HEK293 (cell line): ENCODE measurements at regions not wholly inside any gene's neighbourhood (a gene's known extent, or its start where the extent isn't known, plus 50 kb on each side); places are given as distances from the start of the nearest gene placed in this dataset.

Experiments used
- BCL11B ChIP-seq: fragments of 450-650 bp; formaldehyde crosslinking; IDR thresholded peaks from 2 replicates; pipeline ENCODE4 v1.5.1; 2016; ENCODE audit warnings: low read depth, missing biosample characterization, missing genetic modification characterization
- EGR2 ChIP-seq: fragments of 450-650 bp; formaldehyde crosslinking; IDR thresholded peaks from 2 replicates; pipeline ENCODE4 v1.5.1; 2016; ENCODE audit warnings: low read depth, missing biosample characterization, missing genetic modification characterization
- IKZF3 ChIP-seq: fragments of 450-650 bp; IDR thresholded peaks from 2 replicates; pipeline ENCODE4 v1.5.0; 2018; ENCODE audit warnings: missing biosample characterization, mild to moderate bottlenecking, missing genetic modification characterization, moderate library complexity
- KLF1 ChIP-seq: fragments of 450-650 bp; formaldehyde crosslinking; IDR thresholded peaks from 2 replicates; pipeline ENCODE4 v1.5.1; 2016; ENCODE audit warnings: missing biosample characterization, missing genetic modification characterization
- SALL2 ChIP-seq: fragments of 450-650 bp; formaldehyde crosslinking; IDR thresholded peaks from 2 replicates; pipeline ENCODE4 v1.5.0; 2017; ENCODE audit warnings: missing biosample characterization, mild to moderate bottlenecking, missing genetic modification characterization, borderline replicate concordance
- SCRT2 ChIP-seq: fragments of 450-650 bp; formaldehyde crosslinking; IDR thresholded peaks from 2 replicates; pipeline ENCODE4 v1.5.1; 2016; ENCODE audit warnings: missing biosample characterization, missing genetic modification characterization
- SP7 ChIP-seq: fragments of 450-650 bp; formaldehyde crosslinking; IDR thresholded peaks from 2 replicates; pipeline ENCODE4 v1.5.1; 2016; ENCODE audit warnings: missing biosample characterization, missing genetic modification characterization
- TRIM28 ChIP-seq: IDR thresholded peaks from 2 replicates; pipeline ENCODE4 v1.6.1; 2011; ENCODE audit warnings: low read length, control low read depth, borderline replicate concordance
- ZFP41 ChIP-seq: fragments of 450-650 bp; formaldehyde crosslinking; IDR thresholded peaks from 2 replicates; pipeline ENCODE4 v1.5.1; 2016; ENCODE audit warnings: missing biosample characterization, missing genetic modification characterization, borderline replicate concordance
- ZNF114 ChIP-seq: fragments of 450-650 bp; formaldehyde crosslinking; IDR thresholded peaks from 2 replicates; pipeline ENCODE4 v1.5.0; 2017; ENCODE audit warnings: missing biosample characterization, missing genetic modification characterization
- ZNF132 ChIP-seq: fragments of 450-650 bp; formaldehyde crosslinking; IDR thresholded peaks from 2 replicates; pipeline ENCODE4 v1.5.1; 2017; ENCODE audit warnings: missing biosample characterization, missing genetic modification characterization, borderline replicate concordance
- ZNF138 ChIP-seq: fragments of 450-650 bp; formaldehyde crosslinking; IDR thresholded peaks from 2 replicates; pipeline ENCODE4 v1.5.1; 2016; ENCODE audit warnings: missing biosample characterization, missing genetic modification characterization, borderline replicate concordance
- ZNF184 ChIP-seq: fragments of 450-650 bp; IDR thresholded peaks from 2 replicates; pipeline ENCODE4 v1.5.1; 2018; ENCODE audit warnings: missing biosample characterization, mild to moderate bottlenecking, missing genetic modification characterization
- ZNF221 ChIP-seq: fragments of 450-650 bp; formaldehyde crosslinking; IDR thresholded peaks from 2 replicates; pipeline ENCODE4 v1.5.1; 2017; ENCODE audit warnings: missing biosample characterization, missing genetic modification characterization, borderline replicate concordance
- ZNF24 ChIP-seq: fragments of 450-650 bp; formaldehyde crosslinking; IDR thresholded peaks from 2 replicates; pipeline ENCODE4 v1.5.1; 2016; ENCODE audit warnings: missing biosample characterization, missing genetic modification characterization
- ZNF26 ChIP-seq: fragments of 450-650 bp; formaldehyde crosslinking; IDR thresholded peaks from 2 replicates; pipeline ENCODE4 v1.5.1; 2016; ENCODE audit warnings: missing biosample characterization, missing genetic modification characterization
- ZNF274 ChIP-seq, 2 experiments: fragments of 200-500 bp in 1 of 2; fragments of 450-650 bp in 1 of 2; sonication (Bioruptor generic) in 1 of 2; formaldehyde crosslinking in 1 of 2; IDR thresholded peaks; 2 replicates each; pipeline versions ENCODE4 v1.5.1 to v1.6.1; 2014 to 2016; ENCODE audit warnings: borderline replicate concordance in 1 of 2, inconsistent platforms in 1 of 2, low read length in 1 of 2, missing biosample characterization in 1 of 2, missing genetic modification characterization in 1 of 2
- ZNF324 ChIP-seq: fragments of 450-650 bp; formaldehyde crosslinking; IDR thresholded peaks from 2 replicates; pipeline ENCODE4 v1.5.1; 2016; ENCODE audit warnings: missing biosample characterization, missing genetic modification characterization
- ZNF391 ChIP-seq: fragments of 450-650 bp; formaldehyde crosslinking; IDR thresholded peaks from 2 replicates; pipeline ENCODE4 v1.5.1; 2016; ENCODE audit warnings: low read depth, missing biosample characterization, missing genetic modification characterization, borderline replicate concordance
- ZNF398 ChIP-seq: fragments of 450-650 bp; formaldehyde crosslinking; IDR thresholded peaks from 2 replicates; pipeline ENCODE4 v1.5.1; 2017; ENCODE audit warnings: missing biosample characterization, missing genetic modification characterization
- ZNF473 ChIP-seq: fragments of 450-650 bp; formaldehyde crosslinking; IDR thresholded peaks from 2 replicates; pipeline ENCODE4 v1.5.1; 2017; ENCODE audit warnings: missing biosample characterization, missing genetic modification characterization
- ZNF530 ChIP-seq: fragments of 450-650 bp; formaldehyde crosslinking; IDR thresholded peaks from 2 replicates; pipeline ENCODE4 v1.5.1; 2016; ENCODE audit warnings: low read depth, missing biosample characterization, missing genetic modification characterization
- ZNF624 ChIP-seq: fragments of 450-650 bp; formaldehyde crosslinking; IDR thresholded peaks from 2 replicates; pipeline ENCODE4 v1.5.1; 2017; ENCODE audit warnings: missing biosample characterization, missing genetic modification characterization
- ZNF629 ChIP-seq: fragments of 450-650 bp; formaldehyde crosslinking; IDR thresholded peaks from 2 replicates; pipeline ENCODE4 v1.5.1; 2017; ENCODE audit warnings: missing biosample characterization, missing genetic modification characterization
- ZNF660 ChIP-seq: fragments of 450-650 bp; IDR thresholded peaks from 2 replicates; pipeline ENCODE4 v1.5.1; 2018; ENCODE audit warnings: missing biosample characterization, mild to moderate bottlenecking, missing genetic modification characterization
- ZNF768 ChIP-seq: fragments of 450-650 bp; formaldehyde crosslinking; IDR thresholded peaks from 2 replicates; pipeline ENCODE4 v1.5.1; 2018; ENCODE audit warnings: missing biosample characterization, mild to moderate bottlenecking, missing genetic modification characterization
- ZNF792 ChIP-seq: fragments of 450-650 bp; formaldehyde crosslinking; IDR thresholded peaks from 2 replicates; pipeline ENCODE4 v1.5.1; 2016; ENCODE audit warnings: missing biosample characterization, missing genetic modification characterization
- TF ChIP-seq, protein P1 (sequence below): fragments of 450-650 bp; formaldehyde crosslinking; IDR thresholded peaks from 2 replicates; pipeline ENCODE4 v1.5.1; 2016; ENCODE audit warnings: missing biosample characterization, missing genetic modification characterization
- TF ChIP-seq, protein P2 (sequence below): fragments of 450-650 bp; formaldehyde crosslinking; IDR thresholded peaks from 2 replicates; pipeline ENCODE4 v1.5.1; 2016; ENCODE audit warnings: missing biosample characterization, missing genetic modification characterization
- TF ChIP-seq, protein P3 (sequence below): fragments of 450-650 bp; formaldehyde crosslinking; IDR thresholded peaks from 2 replicates; pipeline ENCODE4 v1.5.1; 2016; ENCODE audit warnings: missing biosample characterization, missing genetic modification characterization, borderline replicate concordance

GRCh38 chr16:85465328-85466303 is 147.5 kb upstream of the GSE1 start (continued):
- TF ChIP-seq, protein P1, sequence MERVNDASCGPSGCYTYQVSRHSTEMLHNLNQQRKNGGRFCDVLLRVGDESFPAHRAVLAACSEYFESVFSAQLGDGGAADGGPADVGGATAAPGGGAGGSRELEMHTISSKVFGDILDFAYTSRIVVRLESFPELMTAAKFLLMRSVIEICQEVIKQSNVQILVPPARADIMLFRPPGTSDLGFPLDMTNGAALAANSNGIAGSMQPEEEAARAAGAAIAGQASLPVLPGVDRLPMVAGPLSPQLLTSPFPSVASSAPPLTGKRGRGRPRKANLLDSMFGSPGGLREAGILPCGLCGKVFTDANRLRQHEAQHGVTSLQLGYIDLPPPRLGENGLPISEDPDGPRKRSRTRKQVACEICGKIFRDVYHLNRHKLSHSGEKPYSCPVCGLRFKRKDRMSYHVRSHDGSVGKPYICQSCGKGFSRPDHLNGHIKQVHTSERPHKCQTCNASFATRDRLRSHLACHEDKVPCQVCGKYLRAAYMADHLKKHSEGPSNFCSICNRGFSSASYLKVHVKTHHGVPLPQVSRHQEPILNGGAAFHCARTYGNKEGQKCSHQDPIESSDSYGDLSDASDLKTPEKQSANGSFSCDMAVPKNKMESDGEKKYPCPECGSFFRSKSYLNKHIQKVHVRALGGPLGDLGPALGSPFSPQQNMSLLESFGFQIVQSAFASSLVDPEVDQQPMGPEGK: peak; percentile 32; the same call in 1 of the 2 replicates
- TF ChIP-seq SP7 (tag by site-specific recombination) (peak; percentile 70), ZNF24 (tag by site-specific recombination) (0 out of 2 replicates have a peak, but pooled peaks have one; percentile 30), ZNF221 (tag by site-specific recombination) (no peak), KLF1 (tag by site-specific recombination) (peak; percentile 80), IKZF3 (no peak), ZNF660 (peak; percentile 59; the same call in 1 of the 2 replicates), ZNF114 (tag by site-specific recombination) (no peak), EGR2 (tag by site-specific recombination) (peak; percentile 64), SALL2 (no peak), BCL11B (tag by site-specific recombination) (no peak), ZNF391 (tag by site-specific recombination) (no peak), ZNF274 (IDR thresholded peaks at IDR 0.05; ENCODE audit: low read length) (no peak), ZNF274 (tag by site-specific recombination; IDR thresholded peaks at IDR 0.05; ENCODE audit: borderline replicate concordance) (no peak), ZFP41 (tag by site-specific recombination) (no peak), ZNF629 (tag by site-specific recombination) (no peak), SCRT2 (no peak), TRIM28 (no peak), ZNF792 (tag by site-specific recombination) (peak; percentile 61; the same call in 1 of the 2 replicates), ZNF768 (tag by site-specific recombination) (peak; percentile 94), ZNF184 (tag by site-specific recombination) (no peak), ZNF132 (tag by site-specific recombination) (no peak), ZNF624 (tag by site-specific recombination) (no peak), ZNF26 (tag by site-specific recombination) (no peak), ZNF530 (no peak), ZNF138 (tag by site-specific recombination) (no peak), ZNF398 (no peak), ZNF473 (tag by site-specific recombination) (no peak), ZNF324 (no peak)
- TF ChIP-seq, protein P2, sequence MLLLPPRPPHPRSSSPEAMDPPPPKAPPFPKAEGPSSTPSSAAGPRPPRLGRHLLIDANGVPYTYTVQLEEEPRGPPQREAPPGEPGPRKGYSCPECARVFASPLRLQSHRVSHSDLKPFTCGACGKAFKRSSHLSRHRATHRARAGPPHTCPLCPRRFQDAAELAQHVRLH (tag by site-specific recombination): peak; percentile 62; the same call in 1 of the 2 replicates
- TF ChIP-seq, protein P3, sequence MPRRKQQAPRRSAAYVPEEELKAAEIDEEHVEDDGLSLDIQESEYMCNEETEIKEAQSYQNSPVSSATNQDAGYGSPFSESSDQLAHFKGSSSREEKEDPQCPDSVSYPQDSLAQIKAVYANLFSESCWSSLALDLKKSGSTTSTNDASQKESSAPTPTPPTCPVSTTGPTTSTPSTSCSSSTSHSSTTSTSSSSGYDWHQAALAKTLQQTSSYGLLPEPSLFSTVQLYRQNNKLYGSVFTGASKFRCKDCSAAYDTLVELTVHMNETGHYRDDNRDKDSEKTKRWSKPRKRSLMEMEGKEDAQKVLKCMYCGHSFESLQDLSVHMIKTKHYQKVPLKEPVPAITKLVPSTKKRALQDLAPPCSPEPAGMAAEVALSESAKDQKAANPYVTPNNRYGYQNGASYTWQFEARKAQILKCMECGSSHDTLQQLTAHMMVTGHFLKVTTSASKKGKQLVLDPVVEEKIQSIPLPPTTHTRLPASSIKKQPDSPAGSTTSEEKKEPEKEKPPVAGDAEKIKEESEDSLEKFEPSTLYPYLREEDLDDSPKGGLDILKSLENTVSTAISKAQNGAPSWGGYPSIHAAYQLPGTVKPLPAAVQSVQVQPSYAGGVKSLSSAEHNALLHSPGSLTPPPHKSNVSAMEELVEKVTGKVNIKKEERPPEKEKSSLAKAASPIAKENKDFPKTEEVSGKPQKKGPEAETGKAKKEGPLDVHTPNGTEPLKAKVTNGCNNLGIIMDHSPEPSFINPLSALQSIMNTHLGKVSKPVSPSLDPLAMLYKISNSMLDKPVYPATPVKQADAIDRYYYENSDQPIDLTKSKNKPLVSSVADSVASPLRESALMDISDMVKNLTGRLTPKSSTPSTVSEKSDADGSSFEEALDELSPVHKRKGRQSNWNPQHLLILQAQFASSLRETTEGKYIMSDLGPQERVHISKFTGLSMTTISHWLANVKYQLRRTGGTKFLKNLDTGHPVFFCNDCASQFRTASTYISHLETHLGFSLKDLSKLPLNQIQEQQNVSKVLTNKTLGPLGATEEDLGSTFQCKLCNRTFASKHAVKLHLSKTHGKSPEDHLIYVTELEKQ (tag by site-specific recombination): no peak
